IMR-90 (cell line): ENCODE measurements at regions not wholly inside any gene's neighbourhood (a gene's known extent, or its start where the extent isn't known, plus 50 kb on each side); places are given as distances from the start of the nearest gene placed in this dataset.

Experiments used
- ATAC-seq: fragments of 200-7000 bp; cut with Tn5 transposase; 2 replicates; pipeline ENCODE4 v1.9.1; 2020; ENCODE audit warnings: low read depth, mild to moderate bottlenecking, moderate library complexity
- BruUV-seq: library from RNA; stranded (reverse); fragments of 400-500 nt; replicated peaks from 2 replicates; lab custom pipeline; 2021; lab: Mats Ljungman, UMichigan
- CTCF ChIA-PET: fragments of 300-600 bp; formaldehyde crosslinking; extraction: SDS; loops from one replicate; lab custom pipeline; 2021; ENCODE audit warnings: antibody characterized with exemption; lab: Yijun Ruan, JAX
- POLR2A ChIA-PET: fragments of 300-600 bp; sonication (Branson Sonifier 250); formaldehyde crosslinking; loops from one replicate; lab custom pipeline; 2022; ENCODE audit warnings: antibody characterized with exemption; ENCODE audit not compliant: unreplicated experiment; lab: Charles Lee
- DNase-seq: peaks from one replicate; pipeline ENCODE4 v3.0.0; 2013
- H2AFZ ChIP-seq: replicated peaks from 2 replicates; pipeline ENCODE3; 2013; ENCODE audit warnings: low read length, mild to moderate bottlenecking; ENCODE audit not compliant: poor library complexity
- H2AK5ac ChIP-seq: 2 replicates; pipeline ENCODE4 v1.6.1; 2013; ENCODE audit warnings: low read depth, low read length, inconsistent platforms
- H2AK9ac ChIP-seq: replicated peaks from 2 replicates; pipeline ENCODE3; 2013; ENCODE audit warnings: mild to moderate bottlenecking, low read depth, low read length, moderate library complexity; ENCODE audit not compliant: poor library complexity
- H2BK120ac ChIP-seq: 2 replicates; pipeline ENCODE4 v1.6.1; 2013; ENCODE audit warnings: low read depth, low read length, inconsistent platforms
- H2BK15ac ChIP-seq: 3 replicates; pipeline ENCODE4 v1.6.1; 2013; ENCODE audit warnings: low read depth, low read length, inconsistent platforms
- H2BK20ac ChIP-seq: 2 replicates; pipeline ENCODE4 v1.6.1; 2013; ENCODE audit warnings: low read depth, mild to moderate bottlenecking, inconsistent platforms, low read length, moderate library complexity
- H2BK5ac ChIP-seq: 2 replicates; pipeline ENCODE4 v1.6.1; 2013; ENCODE audit warnings: mild to moderate bottlenecking, low read depth, low read length, inconsistent platforms; ENCODE audit not compliant: poor library complexity, severe bottlenecking
- H3K14ac ChIP-seq: replicated peaks from 2 replicates; pipeline ENCODE4 v1.6.1; 2013; ENCODE audit warnings: low read depth, low read length, inconsistent platforms
- H3K18ac ChIP-seq: 2 replicates; pipeline ENCODE4 v1.6.1; 2013; ENCODE audit warnings: low read depth, low read length, control low read depth
- H3K23ac ChIP-seq: 2 replicates; pipeline ENCODE4 v1.6.1; 2013; ENCODE audit warnings: low read depth, low read length, inconsistent platforms
- H3K27ac ChIP-seq: 2 replicates; pipeline ENCODE4 v1.5.1; 2013; ENCODE audit warnings: mild to moderate bottlenecking, control low read depth, low read length; ENCODE audit not compliant: insufficient read depth
- H3K27me3 ChIP-seq: 2 replicates; pipeline ENCODE4 v1.6.1; 2013; ENCODE audit warnings: low read length; ENCODE audit not compliant: control insufficient read depth, insufficient read depth
- H3K36me3 ChIP-seq: 2 replicates; pipeline ENCODE4 v1.6.1; 2013; ENCODE audit warnings: low read length, mixed read lengths; ENCODE audit not compliant: control insufficient read depth, insufficient read depth
- H3K4ac ChIP-seq: 2 replicates; pipeline ENCODE4 v1.6.1; 2013; ENCODE audit warnings: low read depth, low read length, inconsistent platforms
- H3K4me1 ChIP-seq: 2 replicates; pipeline ENCODE4 v1.6.1; 2013; ENCODE audit warnings: low read length, mixed read lengths; ENCODE audit not compliant: control insufficient read depth, insufficient read depth
- H3K4me2 ChIP-seq: 2 replicates; pipeline ENCODE4 v1.6.1; 2013; ENCODE audit warnings: low read depth, mild to moderate bottlenecking, control low read depth, low read length, moderate library complexity
- H3K4me3 ChIP-seq: 2 replicates; pipeline ENCODE4 v1.5.1; 2013; ENCODE audit warnings: low read depth, mild to moderate bottlenecking, control low read depth, low read length, moderate library complexity; ENCODE audit not compliant: insufficient read depth
- H3K56ac ChIP-seq: 2 replicates; pipeline ENCODE4 v1.6.1; 2013; ENCODE audit warnings: low read length, inconsistent platforms; ENCODE audit not compliant: insufficient read depth; ENCODE audit errors: extremely low read depth
- H3K79me1 ChIP-seq, 2 experiments: 2 replicates each; pipeline ENCODE4 v1.6.1; 2013; ENCODE audit warnings: low read length in 2 of 2, inconsistent platforms in 1 of 2, low read depth in 1 of 2
- H3K9ac ChIP-seq: 2 replicates; pipeline ENCODE4 v1.6.1; 2013; ENCODE audit warnings: low read depth, low read length, control low read depth
- H3K9me1 ChIP-seq: 2 replicates; pipeline ENCODE4 v1.6.1; 2013; ENCODE audit warnings: low read length, inconsistent platforms; ENCODE audit not compliant: insufficient read depth
- H3K9me3 ChIP-seq: 2 replicates; pipeline ENCODE4 v1.6.1; 2013; ENCODE audit warnings: low read length; ENCODE audit not compliant: control insufficient read depth, insufficient read depth
- H4K20me1 ChIP-seq: 2 replicates; pipeline ENCODE4 v1.6.1; 2013; ENCODE audit warnings: low read length, inconsistent platforms; ENCODE audit not compliant: insufficient read depth
- H4K5ac ChIP-seq: 2 replicates; pipeline ENCODE4 v1.6.1; 2013; ENCODE audit warnings: mild to moderate bottlenecking, low read depth, low read length, control low read depth
- H4K8ac ChIP-seq, 2 experiments: 2 replicates each; pipeline ENCODE4 v1.6.1; 2013; ENCODE audit warnings: low read depth in 2 of 2, low read length in 2 of 2, control low read depth in 1 of 2, inconsistent platforms in 1 of 2
- H4K91ac ChIP-seq: 2 replicates; pipeline ENCODE4 v1.6.1; 2013; ENCODE audit warnings: low read depth, low read length, inconsistent platforms; ENCODE audit not compliant: insufficient read depth
- CEBPB ChIP-seq: IDR thresholded peaks from 2 replicates; pipeline ENCODE4 v1.6.1; 2012; ENCODE audit warnings: low read depth, low read length, improper control_type of control experiment
- CHD1 ChIP-seq: IDR thresholded peaks from 2 replicates; pipeline ENCODE4 v1.6.1; 2012; ENCODE audit warnings: low read depth, low read length, improper control_type of control experiment
- FOS ChIP-seq: fragments of 150-350 bp; IDR thresholded peaks from 2 replicates; pipeline ENCODE4 v1.6.1; 2016; ENCODE audit warnings: low read depth, low read length
- MAZ ChIP-seq: IDR thresholded peaks from 2 replicates; pipeline ENCODE4 v1.6.1; 2012; ENCODE audit warnings: low read depth, mild to moderate bottlenecking, low read length, improper control_type of control experiment, moderate library complexity, borderline replicate concordance
- MXI1 ChIP-seq: IDR thresholded peaks from 2 replicates; pipeline ENCODE4 v1.6.1; 2012; ENCODE audit warnings: low read depth, mild to moderate bottlenecking, low read length, moderate library complexity, borderline replicate concordance
- POLR2A ChIP-seq: IDR thresholded peaks from 2 replicates; pipeline ENCODE4 v1.6.1; 2012; ENCODE audit warnings: mild to moderate bottlenecking, low read depth, low read length
- RAD21 ChIP-seq: IDR thresholded peaks from 2 replicates; pipeline ENCODE4 v1.6.1; 2012; ENCODE audit warnings: low read length, improper control_type of control experiment
- RCOR1 ChIP-seq: IDR thresholded peaks from 2 replicates; pipeline ENCODE4 v1.6.1; 2012; ENCODE audit warnings: mild to moderate bottlenecking, low read length, improper control_type of control experiment; ENCODE audit not compliant: insufficient replicate concordance
- RFX5 ChIP-seq: IDR thresholded peaks from 2 replicates; pipeline ENCODE4 v1.8.0; 2012; ENCODE audit warnings: low read depth, mild to moderate bottlenecking, low read length, moderate library complexity
- whole genome bisulfite sequencing, 2 experiments: methylation state at CpG; one replicate each; pipeline versions ENCODE4 v1.1.5 to v1.1.7; 2013; ENCODE audit warnings: missing lambda C conversion rate in 2 of 2; ENCODE audit not compliant: insufficient read length in 1 of 2; ENCODE audit errors: extremely low coverage in 2 of 2; 5-methylcytosine and 5-hydroxymethylcytosine counted together
- dilution Hi-C: fragments of 300-500 bp; cut with HindIII; formaldehyde crosslinking; loops from one replicate; pipeline ENCODE4 v1.14.3; 2018; ENCODE audit warnings: low sequenced_read_pairs; ENCODE audit not compliant: unreplicated experiment
- in situ Hi-C: fragments of 300-500 bp; cut with MboI; formaldehyde crosslinking; loops from 3 replicates; pipeline ENCODE4 v1.14.3; 2019; ENCODE audit warnings: low sequenced_read_pairs, inconsistent platforms, mixed read lengths
- intact Hi-C: fragments of 100-400 bp; cut with micrococcal nuclease; formaldehyde crosslinking; loops from 2 replicates; pipeline ENCODE4 v1.10.0; 2022
- TF ChIP-seq, protein P1 (sequence below): fragments of 150-350 bp; IDR thresholded peaks from 2 replicates; pipeline ENCODE4 v1.6.1; 2017; ENCODE audit warnings: mild to moderate bottlenecking, antibody characterized with exemption, low read length, low read depth

DNA sequence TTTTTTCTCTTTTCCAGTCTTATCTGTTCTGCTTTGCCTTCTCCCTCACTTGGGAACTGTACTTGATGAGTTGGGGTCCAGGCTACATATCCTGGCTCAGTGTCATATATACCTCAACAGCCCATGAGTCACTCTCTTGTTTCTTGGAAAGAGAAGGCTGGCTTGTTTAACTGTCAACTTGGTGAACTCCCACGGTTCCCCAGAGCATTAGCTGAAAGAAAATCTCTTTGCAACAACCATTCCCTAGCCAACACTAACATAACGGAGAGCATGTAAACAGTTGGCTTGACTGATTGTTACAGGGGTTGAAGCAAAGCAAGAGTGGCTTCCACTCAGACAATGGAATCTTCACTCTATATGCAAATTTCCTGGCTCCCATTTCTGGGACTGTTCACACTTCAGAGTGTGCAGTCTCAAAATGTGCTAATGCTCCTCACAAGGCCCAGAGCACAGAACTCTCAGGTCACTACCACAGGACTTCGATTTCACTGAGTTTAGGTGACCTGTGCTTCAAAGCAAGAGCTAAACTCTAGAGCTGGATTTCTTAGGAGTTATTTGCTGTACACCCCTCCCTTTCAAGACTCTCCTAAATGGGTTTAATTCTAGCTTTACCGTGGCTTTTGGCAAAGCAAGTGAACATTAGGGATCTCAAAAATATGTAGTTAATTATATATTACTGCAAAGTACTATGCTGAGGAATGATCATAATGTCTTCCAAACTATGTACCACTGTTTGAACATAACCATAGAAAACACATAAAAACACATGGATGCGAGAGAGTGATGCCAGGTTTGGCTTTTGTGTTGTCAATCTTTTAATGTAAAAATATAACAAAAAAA is 609.8 kb downstream of the RFPL4B start (continued):
- TF ChIP-seq RCOR1, result peak; percentile 52
- no peak for TF ChIP-seq RFX5

DNA sequence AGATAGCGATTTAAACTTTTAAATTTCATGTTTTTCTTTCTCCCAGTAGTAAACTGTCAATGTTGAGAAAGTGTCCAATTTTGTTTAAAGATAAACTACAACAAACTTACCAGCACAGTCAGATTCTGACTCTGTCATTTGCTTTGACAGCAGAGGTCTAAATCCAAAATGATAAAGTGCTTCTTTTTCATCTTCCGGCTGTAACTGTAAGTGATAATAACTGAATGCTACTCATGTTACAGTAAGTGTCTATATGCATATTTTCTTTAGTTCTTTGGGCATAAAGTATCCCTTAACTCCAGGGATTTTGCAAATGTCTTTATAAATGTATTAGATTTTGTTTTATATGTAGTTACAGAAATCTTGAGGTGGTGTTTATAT is 610.4 kb downstream of the RFPL4B start:
- in situ Hi-C loops (no loop called here), dilution Hi-C loops (no loop called here), intact Hi-C loops (loop anchor here (5.0 kb wide), 1 partner anchor 900 kb away; the partner anchor contains the start of gene MARCKS)
- Histone ChIP-seq H3K27ac (no peak overlapping the region), H3K4ac (no peak overlapping the region), H2BK20ac (no peak overlapping the region), H2AK5ac (no peak overlapping the region), H4K8ac (no peak overlapping the region), H3K79me1 (no peaks in the 10 kb centered on the region), H2AFZ (no peak overlapping the region), H3K9me3 (no peaks in the 10 kb centered on the region), H2BK120ac (no peak overlapping the region), H2BK5ac (no peak overlapping the region), H4K20me1 (no peaks in the 10 kb centered on the region), H3K4me1 (peaks cover 2% of the 10 kb centered on the region), H2AK9ac (no peak overlapping the region), H3K56ac (no peak overlapping the region), H4K91ac (no peak overlapping the region), H3K23ac (no peak overlapping the region), H3K9me1 (peaks cover 2% of the 10 kb centered on the region; the same call in 1 of the 2 replicates), H2BK15ac (no peak overlapping the region), H3K14ac (no peak overlapping the region), H3K18ac (no peak overlapping the region), H3K9ac (no peak overlapping the region), H3K4me3 (no peak overlapping the region), H3K36me3 (no peaks in the 10 kb centered on the region), H3K27me3 (no peaks in the 10 kb centered on the region), H4K5ac (no peak overlapping the region), H3K4me2 (no peak overlapping the region)
- no peak for TF ChIP-seq FOS
- TF ChIP-seq MXI1, result no peak
- no peak for TF ChIP-seq RFX5
- no peak for TF ChIP-seq RCOR1
- no peak for TF ChIP-seq RAD21
- no peak for TF ChIP-seq POLR2A
- TF ChIP-seq MAZ, result no peak
- no peak for TF ChIP-seq CEBPB
- TF ChIP-seq, protein P1, sequence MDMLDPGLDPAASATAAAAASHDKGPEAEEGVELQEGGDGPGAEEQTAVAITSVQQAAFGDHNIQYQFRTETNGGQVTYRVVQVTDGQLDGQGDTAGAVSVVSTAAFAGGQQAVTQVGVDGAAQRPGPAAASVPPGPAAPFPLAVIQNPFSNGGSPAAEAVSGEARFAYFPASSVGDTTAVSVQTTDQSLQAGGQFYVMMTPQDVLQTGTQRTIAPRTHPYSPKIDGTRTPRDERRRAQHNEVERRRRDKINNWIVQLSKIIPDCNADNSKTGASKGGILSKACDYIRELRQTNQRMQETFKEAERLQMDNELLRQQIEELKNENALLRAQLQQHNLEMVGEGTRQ, result no peak
- no peak for TF ChIP-seq CHD1
- CTCF ChIA-PET, result no interaction called here
- no CpG with 5 or more reads among the region's 2 CpGs for WGBS, 2 experiments
- POLR2A ChIA-PET, result no interaction called here
- BruUV-seq, result no TSS peak
- no peak for ATAC-seq
- no peak for DNase-seq
